ENCODE measurements at regions not wholly inside any gene's neighbourhood (a gene's known extent, or its start where the extent isn't known, plus 50 kb on each side); places are given as distances from the start of the nearest gene placed in this dataset.

- in situ Hi-C loops (cut with MboI; ENCODE audit: low sequenced_read_pairs, unreplicated experiment) = no loop called here
- TF ChIP-seq CTCF (IDR thresholded peaks at IDR 0.05; ENCODE audit: borderline replicate concordance, control extremely low read depth, extremely low read depth, insufficient read depth, missing control alignments) = no peak
- no peak for DNase-seq (ENCODE audit: low spot score)
Measured at GRCh38 chr7:22931011-22931410, 82.9 kb downstream of the HYCC1 start.

- in situ Hi-C loops (cut with MboI; ENCODE audit: low sequenced_read_pairs, unreplicated experiment) = no loop called here
- no peak for TF ChIP-seq CTCF (IDR thresholded peaks at IDR 0.05; ENCODE audit: borderline replicate concordance, control extremely low read depth, extremely low read depth, insufficient read depth, missing control alignments)
- DNase-seq (ENCODE audit: low spot score) = no peak
Measured at GRCh38 chr7:22922307-22922706, 91.6 kb downstream of the HYCC1 start.

GRCh38 chr7:22921386-22922086 is 92.4 kb downstream of the HYCC1 start:
- no peak for TF ChIP-seq CTCF (IDR thresholded peaks at IDR 0.05; ENCODE audit: borderline replicate concordance, control extremely low read depth, extremely low read depth, insufficient read depth, missing control alignments)
- in situ Hi-C loops (cut with MboI; ENCODE audit: low sequenced_read_pairs, unreplicated experiment) = no loop called here
- no peak for DNase-seq (ENCODE audit: low spot score)

- no peak for TF ChIP-seq CTCF (IDR thresholded peaks at IDR 0.05; ENCODE audit: borderline replicate concordance, control extremely low read depth, extremely low read depth, insufficient read depth, missing control alignments)
- no peak for DNase-seq (ENCODE audit: low spot score)
- in situ Hi-C loops (cut with MboI; ENCODE audit: low sequenced_read_pairs, unreplicated experiment) = no loop called here
Measured at GRCh38 chr7:22920672-22921071, 93.3 kb downstream of the HYCC1 start.

GRCh38 chr7:22913158-22913557 is 90.5 kb upstream of the TOMM7 start:
- in situ Hi-C loops (cut with MboI; ENCODE audit: low sequenced_read_pairs, unreplicated experiment) = no loop called here
- TF ChIP-seq CTCF (IDR thresholded peaks at IDR 0.05; ENCODE audit: borderline replicate concordance, control extremely low read depth, extremely low read depth, insufficient read depth, missing control alignments) = no peak
- no peak for DNase-seq (ENCODE audit: low spot score)

GRCh38 chr7:22911889-22912288 is 89.2 kb upstream of the TOMM7 start:
- no peak for TF ChIP-seq CTCF (IDR thresholded peaks at IDR 0.05; ENCODE audit: borderline replicate concordance, control extremely low read depth, extremely low read depth, insufficient read depth, missing control alignments)
- in situ Hi-C loops (cut with MboI; ENCODE audit: low sequenced_read_pairs, unreplicated experiment) = no loop called here
- no peak for DNase-seq (ENCODE audit: low spot score)

All from GM13976 (cell line).